GM12878 (cell line): ENCODE measurements at regions not wholly inside any gene's neighbourhood (a gene's known extent, or its start where the extent isn't known, plus 50 kb on each side); places are given as distances from the start of the nearest gene placed in this dataset.

Experiments used
- ATAC-seq: fragments of 200-7000 bp; cut with Tn5 transposase; 3 replicates; pipeline ENCODE4 v1.9.1; 2020; ENCODE audit warnings: mild to moderate bottlenecking, moderate library complexity
- BruUV-seq: library from RNA; stranded (reverse); fragments of 400-500 nt; replicated peaks from 2 replicates; lab custom pipeline; 2021; lab: Mats Ljungman, UMichigan
- CTCF ChIA-PET: fragments of 300-600 bp; sonication (Branson Sonifier 250); formaldehyde crosslinking; extraction: SDS; loops from one replicate; lab custom pipeline; 2021; ENCODE audit warnings: inconsistent platforms; lab: Yijun Ruan, JAX
- POLR2A ChIA-PET: fragments of 350-600 bp; formaldehyde crosslinking; extraction: SDS; loops from one replicate; lab custom pipeline; 2021; ENCODE audit warnings: inconsistent platforms; lab: Charles Lee
- RAD21 ChIA-PET: fragments of 300-600 bp; sonication (Branson Sonifier 250); formaldehyde crosslinking; loops from one replicate; lab custom pipeline; 2023; ENCODE audit warnings: antibody characterized with exemption; ENCODE audit not compliant: unreplicated experiment; lab: Charles Lee
- SMC1A ChIA-PET: fragments of 300-600 bp; sonication (Branson Sonifier 250); formaldehyde crosslinking; loops from one replicate; lab custom pipeline; 2023; ENCODE audit not compliant: unreplicated experiment, uncharacterized antibody; lab: Charles Lee
- DNase-seq: peaks from one replicate; pipeline ENCODE4 v3.0.0-alpha.2; 2011; ENCODE audit warnings: low read depth, low spot score
- FAIRE-seq: peaks from 3 replicates; lab custom pipeline; 2011; peaks lifted over from hg19 to GRCh38; lab: Jason Lieb, UNC
- H2AFZ ChIP-seq: 2 replicates; pipeline ENCODE4 v1.6.0; 2011; ENCODE audit warnings: low read depth, low read length, control low read depth; ENCODE audit not compliant: control insufficient read depth
- H3K27ac ChIP-seq: 2 replicates; pipeline ENCODE4 v1.5.1; 2011; ENCODE audit warnings: control low read depth; ENCODE audit not compliant: control insufficient read depth, insufficient read depth
- H3K27me3 ChIP-seq, 2 experiments: replicated peaks in 1 of 2; 2 replicates each; pipeline versions ENCODE4 v1.6.0 to v1.6.1; 2011; ENCODE audit warnings: low read length in 1 of 2; ENCODE audit not compliant: control insufficient read depth in 2 of 2, insufficient read depth in 2 of 2
- H3K36me3 ChIP-seq, 2 experiments: 2 replicates each; pipeline ENCODE4 v1.5.1; 2011; ENCODE audit warnings: low read length in 1 of 2; ENCODE audit not compliant: control insufficient read depth in 2 of 2, insufficient read depth in 2 of 2
- H3K4me1 ChIP-seq: 2 replicates; pipeline ENCODE4 v1.6.1; 2011; ENCODE audit warnings: mild to moderate bottlenecking, low read length, moderate library complexity, mixed read lengths; ENCODE audit not compliant: control insufficient read depth, insufficient read depth
- H3K4me2 ChIP-seq: 2 replicates; pipeline ENCODE4 v1.6.0; 2011; ENCODE audit warnings: control low read depth; ENCODE audit not compliant: control insufficient read depth, insufficient read depth
- H3K4me3 ChIP-seq: fragments of 200-600 bp; sonication (generic); 2 replicates; pipeline ENCODE4 v1.5.1; 2016
- H3K79me2 ChIP-seq: 2 replicates; pipeline ENCODE4 v1.6.0; 2011; ENCODE audit warnings: low read length; ENCODE audit not compliant: control insufficient read depth, insufficient read depth
- H3K9ac ChIP-seq: 2 replicates; pipeline ENCODE4 v1.8.0; 2011; ENCODE audit warnings: low read length, control low read depth, mixed read lengths; ENCODE audit not compliant: control insufficient read depth, insufficient read depth
- H3K9me3 ChIP-seq: replicated peaks from 3 replicates; pipeline ENCODE4 v1.5.1; 2011; ENCODE audit warnings: mild to moderate bottlenecking, low read length; ENCODE audit not compliant: control insufficient read depth, insufficient read depth
- H4K20me1 ChIP-seq: 2 replicates; pipeline ENCODE4 v1.6.0; 2011; ENCODE audit not compliant: control insufficient read depth, insufficient read depth
- IKZF2 ChIP-seq, 2 experiments: fragments of 450-650 bp; IDR thresholded peaks; 2 replicates each; pipeline ENCODE4 v1.6.1; 2017; ENCODE audit warnings: mild to moderate bottlenecking in 2 of 2, moderate library complexity in 2 of 2
- NFYB ChIP-seq: IDR thresholded peaks from 2 replicates; pipeline ENCODE4 v1.6.1; 2011; ENCODE audit warnings: low read depth, mild to moderate bottlenecking, low read length, improper control_type of control experiment, moderate library complexity; ENCODE audit not compliant: insufficient read depth
- POLR2AphosphoS2 ChIP-seq: IDR thresholded peaks from 2 replicates; pipeline ENCODE4 v1.6.1; 2011; ENCODE audit warnings: low read depth, mild to moderate bottlenecking, low read length, improper control_type of control experiment, moderate library complexity
- RBBP5 ChIP-seq: fragments of 200-600 bp; sonication (generic); conservative IDR thresholded peaks from 2 replicates; pipeline ENCODE4 v1.6.1; 2016
- RUNX3 ChIP-seq: IDR thresholded peaks from 2 replicates; pipeline ENCODE4 v1.6.1; 2012; ENCODE audit warnings: low read length, inconsistent platforms
- SRF ChIP-seq, 2 experiments: IDR thresholded peaks; 2 replicates each; pipeline ENCODE4 v1.6.1; 2011; ENCODE audit warnings: low read depth in 2 of 2, low read length in 2 of 2, mild to moderate bottlenecking in 1 of 2, moderate library complexity in 1 of 2
- SUPT20H ChIP-seq: IDR thresholded peaks from 2 replicates; pipeline ENCODE4 v1.6.1; 2011; ENCODE audit warnings: low read depth, mild to moderate bottlenecking, low read length, moderate library complexity, borderline replicate concordance; ENCODE audit not compliant: control insufficient read depth
- ZNF217 ChIP-seq: fragments of 450-650 bp; IDR thresholded peaks from 2 replicates; pipeline ENCODE4 v1.6.1; 2017; ENCODE audit warnings: antibody characterized with exemption, mild to moderate bottlenecking
- WGBS: methylation state at CpG from one replicate; pipeline ENCODE4 v1.1.6; 2016; ENCODE audit warnings: low lambda C conversion rate; ENCODE audit not compliant: insufficient replicate concordance, insufficient coverage; ENCODE audit errors: missing lambda C conversion rate; 5-methylcytosine and 5-hydroxymethylcytosine counted together
- in situ Hi-C: fragments of 300-500 bp; cut with MboI; formaldehyde crosslinking; loops from 9 replicates; pipeline ENCODE4 v1.14.3; 2018; ENCODE audit warnings: mixed read lengths
- intact Hi-C: fragments of 100-400 bp; cut with micrococcal nuclease; formaldehyde crosslinking; loops from one replicate; pipeline ENCODE4 v1.14.2; 2022; ENCODE audit not compliant: unreplicated experiment
- TF ChIP-seq, protein P1 (sequence below): fragments of 450-650 bp; IDR thresholded peaks from 2 replicates; pipeline ENCODE4 v1.6.1; 2017; ENCODE audit warnings: borderline replicate concordance
- TF ChIP-seq, protein P2 (sequence below): fragments of 450-650 bp; IDR thresholded peaks from 2 replicates; pipeline ENCODE4 v1.6.1; 2016; ENCODE audit warnings: mild to moderate bottlenecking

DNA sequence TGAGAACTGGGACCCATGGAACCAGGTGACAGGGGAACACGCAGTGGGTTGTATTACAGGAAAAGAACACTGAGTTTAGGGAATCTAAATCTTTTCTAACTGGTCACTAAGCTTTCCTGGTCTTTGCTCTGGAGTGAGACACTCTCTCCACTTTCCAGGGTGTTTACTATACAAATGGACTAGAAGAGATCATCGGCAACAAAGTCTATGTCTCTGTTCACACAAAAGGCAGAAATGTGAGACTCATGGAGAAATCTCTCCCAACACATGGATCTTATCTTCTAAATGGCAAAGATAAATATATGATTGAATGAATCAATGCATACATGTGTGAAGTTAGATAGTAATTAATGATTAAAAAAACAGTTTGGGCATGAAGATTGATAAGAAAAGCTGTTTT, 101.6 kb upstream of the DPT start:
- no peak for DNase-seq
- no peaks in the 10 kb centered on the region for H3K27me3 ChIP-seq
- no peak overlapping the region for H2AFZ ChIP-seq
- no peak overlapping the region for H3K4me2 ChIP-seq
- ChIA-PET CTCF (interaction anchor here (1.0 to 1.3 kb wide), 3 partner anchors 11 to 193 kb away, joined by 3 to 5 read pairs (median 3); no protein-coding TSS in a partner anchor), SMC1A (interaction anchor here (0.6 to 1.5 kb wide), 7 partner anchors 8 to 394 kb away, joined by 3 to 7 read pairs (median 4); no protein-coding TSS in a partner anchor), RAD21 (no interaction called here), POLR2A (interaction anchor here (0.6 kb wide), 1 partner anchor 10 kb away, joined by 4 read pairs; no protein-coding TSS in a partner anchor)
- no peak for ATAC-seq
- H3K4me3 ChIP-seq = no peak overlapping the region
- in situ Hi-C loops = no loop called here
- no peaks in the 10 kb centered on the region for H3K4me1 ChIP-seq
- intact Hi-C loops = no loop called here
- no peaks in the 10 kb centered on the region for H3K79me2 ChIP-seq
- 62% methylated on average over 2 of the region's 2 CpGs for WGBS
- no peak for FAIRE-seq
- no peak overlapping the region for H3K9ac ChIP-seq
- BruUV-seq = no TSS peak
- no peaks in the 10 kb centered on the region for H3K36me3 ChIP-seq
- no peak overlapping the region for H3K27ac ChIP-seq
- TF ChIP-seq NFYB = no peak
- TF ChIP-seq POLR2AphosphoS2 = no peak
- TF ChIP-seq RUNX3 = no peak
- TF ChIP-seq IKZF2 (IDR thresholded peaks at IDR 0.05) = no peak
- no peaks in the 10 kb centered on the region for H3K9me3 ChIP-seq
- H4K20me1 ChIP-seq = no peaks in the 10 kb centered on the region

DNA sequence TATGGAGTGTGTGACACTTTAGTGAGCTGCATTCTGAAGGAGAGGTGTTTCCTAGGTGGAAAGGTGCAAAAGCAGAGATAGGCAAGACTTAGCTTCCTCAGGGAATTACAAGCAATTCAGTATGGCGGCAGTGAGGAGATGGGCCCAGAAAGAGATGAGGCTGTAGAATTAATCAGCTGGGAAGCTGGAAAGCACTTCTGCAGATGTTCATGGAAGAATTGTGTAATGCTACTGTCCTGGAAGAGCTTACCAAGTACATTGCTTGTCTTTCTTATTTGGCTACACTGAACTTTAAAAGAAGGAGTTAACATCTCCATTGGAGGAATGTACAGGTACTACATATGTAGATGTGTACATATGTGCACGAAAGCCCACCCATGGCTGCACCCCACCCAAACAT, 103.7 kb upstream of the DPT start:
- H3K4me2 ChIP-seq = no peak overlapping the region
- WGBS = 33% methylated on average over 2 of the region's 2 CpGs
- H2AFZ ChIP-seq = no peak overlapping the region
- in situ Hi-C loops = no loop called here
- RAD21 ChIA-PET = interaction anchor here (0.9 to 1.3 kb wide), 2 partner anchors 26 to 322 kb away, joined by 3 read pairs; no protein-coding TSS in a partner anchor
- FAIRE-seq (no peak), DNase-seq (no peak), ATAC-seq (no peak)
- SMC1A ChIA-PET = interaction anchor here (1.4 kb wide), 1 partner anchor 259 kb away, joined by 4 read pairs; no protein-coding TSS in a partner anchor
- no peak overlapping the region for H3K9ac ChIP-seq
- no peaks in the 10 kb centered on the region for H3K9me3 ChIP-seq
- no peaks in the 10 kb centered on the region for H4K20me1 ChIP-seq
- H3K27me3 ChIP-seq = no peaks in the 10 kb centered on the region
- CTCF ChIA-PET = no interaction called here
- H3K4me3 ChIP-seq = no peak overlapping the region
- H3K4me1 ChIP-seq = no peaks in the 10 kb centered on the region
- POLR2A ChIA-PET = interaction anchor here (0.6 to 1.8 kb wide), 3 partner anchors 9 to 305 kb away, joined by 3 to 4 read pairs (median 3); no protein-coding TSS in a partner anchor
- intact Hi-C loops = no loop called here
- H3K36me3 ChIP-seq = no peaks in the 10 kb centered on the region
- BruUV-seq = no TSS peak
- H3K27ac ChIP-seq = no peak overlapping the region
- H3K79me2 ChIP-seq = no peaks in the 10 kb centered on the region
- TF ChIP-seq RBBP5 = no peak
- TF ChIP-seq SRF (IDR thresholded peaks at IDR 0.05; ENCODE audit: low read depth in 2 of 2, low read length in 2 of 2) = no peak
- TF ChIP-seq, protein P1, sequence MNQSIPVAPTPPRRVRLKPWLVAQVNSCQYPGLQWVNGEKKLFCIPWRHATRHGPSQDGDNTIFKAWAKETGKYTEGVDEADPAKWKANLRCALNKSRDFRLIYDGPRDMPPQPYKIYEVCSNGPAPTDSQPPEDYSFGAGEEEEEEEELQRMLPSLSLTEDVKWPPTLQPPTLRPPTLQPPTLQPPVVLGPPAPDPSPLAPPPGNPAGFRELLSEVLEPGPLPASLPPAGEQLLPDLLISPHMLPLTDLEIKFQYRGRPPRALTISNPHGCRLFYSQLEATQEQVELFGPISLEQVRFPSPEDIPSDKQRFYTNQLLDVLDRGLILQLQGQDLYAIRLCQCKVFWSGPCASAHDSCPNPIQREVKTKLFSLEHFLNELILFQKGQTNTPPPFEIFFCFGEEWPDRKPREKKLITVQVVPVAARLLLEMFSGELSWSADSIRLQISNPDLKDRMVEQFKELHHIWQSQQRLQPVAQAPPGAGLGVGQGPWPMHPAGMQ = no peak
- no peak for TF ChIP-seq ZNF217
- TF ChIP-seq, protein P2, sequence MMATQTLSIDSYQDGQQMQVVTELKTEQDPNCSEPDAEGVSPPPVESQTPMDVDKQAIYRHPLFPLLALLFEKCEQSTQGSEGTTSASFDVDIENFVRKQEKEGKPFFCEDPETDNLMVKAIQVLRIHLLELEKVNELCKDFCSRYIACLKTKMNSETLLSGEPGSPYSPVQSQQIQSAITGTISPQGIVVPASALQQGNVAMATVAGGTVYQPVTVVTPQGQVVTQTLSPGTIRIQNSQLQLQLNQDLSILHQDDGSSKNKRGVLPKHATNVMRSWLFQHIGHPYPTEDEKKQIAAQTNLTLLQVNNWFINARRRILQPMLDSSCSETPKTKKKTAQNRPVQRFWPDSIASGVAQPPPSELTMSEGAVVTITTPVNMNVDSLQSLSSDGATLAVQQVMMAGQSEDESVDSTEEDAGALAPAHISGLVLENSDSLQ = no peak
- TF ChIP-seq SUPT20H = no peak
